HCT116 (cell line): ENCODE measurements at regions not wholly inside any gene's neighbourhood (a gene's known extent, or its start where the extent isn't known, plus 50 kb on each side); places are given as distances from the start of the nearest gene placed in this dataset.
"Not testable (repeated sequence)": the region's sequence is repeated elsewhere in the genome, so short reads cannot be mapped to it uniquely, and the experiment has no call there.

Experiments
- ATAC-seq: fragments of 200-7000 bp; cut with Tn5 transposase; 2 replicates; pipeline ENCODE4 v1.9.1; 2020; ENCODE audit warnings: mild to moderate bottlenecking, moderate library complexity
- BruUV-seq: library from RNA; stranded (reverse); fragments of 400-500 nt; replicated peaks from 2 replicates; lab custom pipeline; 2021; lab: Mats Ljungman, UMichigan
- CTCF ChIA-PET: fragments of 300-600 bp; sonication (Branson Sonifier 250); formaldehyde crosslinking; loops from one replicate; lab custom pipeline; 2021; ENCODE audit warnings: antibody characterized with exemption; lab: Charles Lee
- POLR2A ChIA-PET: fragments of 300-600, 350-600 bp; sonication (Branson Sonifier 250); formaldehyde crosslinking; loops from one replicate; lab custom pipeline; 2021; ENCODE audit warnings: antibody characterized with exemption; lab: Charles Lee
- RAD21 ChIA-PET, 2 experiments: fragments of 300-600 bp; sonication (Branson Sonifier 250); formaldehyde crosslinking; loops; one replicate each; lab custom pipeline; 2023; ENCODE audit warnings: low total read pairs in 2 of 2; ENCODE audit not compliant: uncharacterized antibody in 2 of 2, unreplicated experiment in 2 of 2, low non-redundant PET in 1 of 2; lab: Charles Lee
- DNase-seq: peaks from one replicate; pipeline ENCODE4 v3.0.0-alpha.2; 2010; ENCODE audit warnings: low read depth, low spot score
- H2AFZ ChIP-seq: fragments of 200-600 bp; shearing (Covaris generic), sonication (generic); 2 replicates; pipeline ENCODE4 v1.6.1; 2017; ENCODE audit warnings: low read depth, mixed run types, mixed read lengths, antibody characterized with exemption, low read length; ENCODE audit not compliant: poor library complexity, severe bottlenecking
- H3K27ac ChIP-seq: 2 replicates; pipeline ENCODE4 v1.5.1; 2012; ENCODE audit warnings: low read depth, low read length
- H3K27me3 ChIP-seq: fragments of 200-600 bp; sonication (generic); 2 replicates; pipeline ENCODE4 v1.6.1; 2016; ENCODE audit warnings: mixed run types, low read length, mixed read lengths; ENCODE audit not compliant: insufficient read depth
- H3K36me3 ChIP-seq, 2 experiments: fragments of 200-500 bp in 1 of 2; fragments of 200-600 bp in 1 of 2; sonication (Bioruptor generic) in 1 of 2; sonication (generic) in 1 of 2; 2 replicates each; pipeline versions ENCODE4 v1.5.1 to v1.6.1; 2014 to 2016; ENCODE audit warnings: low read length in 2 of 2, inconsistent platforms in 1 of 2, mixed read lengths in 1 of 2, mixed run types in 1 of 2; ENCODE audit not compliant: insufficient read depth in 2 of 2, control insufficient read depth in 1 of 2
- H3K4me1 ChIP-seq, 2 experiments: fragments of 200-600 bp in 1 of 2; sonication (generic) in 1 of 2; 2 replicates each; pipeline versions ENCODE4 v1.5.1 to v1.6.1; 2012 to 2017; ENCODE audit warnings: low read length in 2 of 2, inconsistent platforms in 1 of 2, mild to moderate bottlenecking in 1 of 2, mixed read lengths in 1 of 2, mixed run types in 1 of 2, moderate library complexity in 1 of 2; ENCODE audit not compliant: insufficient read depth in 2 of 2, control insufficient read depth in 1 of 2
- H3K4me2 ChIP-seq: fragments of 200-600 bp; sonication (generic); 2 replicates; pipeline ENCODE4 v1.6.1; 2017; ENCODE audit warnings: mixed run types, low read length, mixed read lengths
- H3K4me3 ChIP-seq, 2 experiments: fragments of 200-600 bp in 1 of 2; sonication (generic) in 1 of 2; replicated peaks in 1 of 2; 2 replicates each; pipeline ENCODE4 v1.5.1; 2011 to 2016; ENCODE audit warnings: low read length in 2 of 2, control low read depth in 1 of 2, low read depth in 1 of 2, mild to moderate bottlenecking in 1 of 2, mixed read lengths in 1 of 2, mixed run types in 1 of 2
- H3K79me2 ChIP-seq: fragments of 200-600 bp; sonication (generic); 2 replicates; pipeline ENCODE4 v1.6.1; 2017; ENCODE audit warnings: mild to moderate bottlenecking, mixed run types, low read length, moderate library complexity, mixed read lengths; ENCODE audit not compliant: insufficient read depth
- H3K9ac ChIP-seq: fragments of 200-600 bp; sonication (generic); 2 replicates; pipeline ENCODE4 v1.6.1; 2016; ENCODE audit warnings: low read length, mixed read lengths
- H3K9me2 ChIP-seq: fragments of 200-600 bp; sonication (generic), shearing (Covaris generic); 2 replicates; pipeline ENCODE4 v1.6.1; 2017; ENCODE audit warnings: mixed run types, mild to moderate bottlenecking, moderate library complexity; ENCODE audit not compliant: insufficient read depth
- H3K9me3 ChIP-seq, 2 experiments: fragments of 200-500 bp in 1 of 2; fragments of 200-600 bp in 1 of 2; sonication (Bioruptor generic) in 1 of 2; sonication (generic) in 1 of 2; 2 replicates each; pipeline ENCODE4 v1.6.1; 2014 to 2017; ENCODE audit warnings: low read length in 2 of 2, mixed read lengths in 2 of 2, inconsistent platforms in 1 of 2, low read depth in 1 of 2, mild to moderate bottlenecking in 1 of 2, mixed run types in 1 of 2, moderate library complexity in 1 of 2; ENCODE audit not compliant: control insufficient read depth in 1 of 2, insufficient read depth in 1 of 2
- H4K20me1 ChIP-seq: fragments of 200-600 bp; sonication (generic), shearing (Covaris generic); 2 replicates; pipeline ENCODE4 v1.6.1; 2017; ENCODE audit warnings: mixed run types, mild to moderate bottlenecking, moderate library complexity; ENCODE audit not compliant: insufficient read depth
- ATF3 ChIP-seq: IDR thresholded peaks from 2 replicates; pipeline ENCODE4 v1.6.1; 2012
- FOSL1 ChIP-seq: IDR thresholded peaks from 2 replicates; pipeline ENCODE4 v1.6.1; 2012; ENCODE audit warnings: low read depth
- POLR2A ChIP-seq: IDR thresholded peaks from 2 replicates; pipeline ENCODE4 v1.7.0; 2011; ENCODE audit warnings: borderline replicate concordance; ENCODE audit not compliant: insufficient read depth, insufficient read length; ENCODE audit errors: extremely low read depth
- RAD21 ChIP-seq: IDR thresholded peaks from 2 replicates; pipeline ENCODE4 v1.6.1; 2012; ENCODE audit warnings: low read depth, mild to moderate bottlenecking
- REST ChIP-seq: IDR thresholded peaks from 2 replicates; pipeline ENCODE4 v1.6.1; 2012; ENCODE audit warnings: low read depth
- SRF ChIP-seq: IDR thresholded peaks from 2 replicates; pipeline ENCODE4 v1.6.1; 2012; ENCODE audit warnings: low read depth
- YY1 ChIP-seq: IDR thresholded peaks from 2 replicates; pipeline ENCODE4 v1.6.1; 2011; ENCODE audit warnings: low read length, low read depth, moderate library complexity, mild to moderate bottlenecking; ENCODE audit not compliant: insufficient replicate concordance; ENCODE audit errors: extremely low read depth
- ZFX ChIP-seq: fragments of 450-650 bp; IDR thresholded peaks from 2 replicates; pipeline ENCODE4 v1.6.1; 2017
- intact Hi-C: fragments of 100-400 bp; cut with micrococcal nuclease; formaldehyde crosslinking; loops from 2 replicates; pipeline ENCODE4 v1.10.0; 2022

- TF ChIP-seq REST: no peak
- no peak for TF ChIP-seq SRF
- TF ChIP-seq RAD21: no peak
- no peak for TF ChIP-seq ATF3
Measured at GRCh38 chr14:106395456-106396050, 869.2 kb downstream of the TMEM121 start (continued).

GRCh38 chr14:106396999-106397398 lies 870.6 kb downstream of the TMEM121 start:
- H3K4me2 ChIP-seq: no peak overlapping the region
- H2AFZ ChIP-seq: no peak overlapping the region
- H4K20me1 ChIP-seq: no peaks in the 10 kb centered on the region
- POLR2A ChIA-PET: no interaction called here
- no peak for ATAC-seq
- H3K9ac ChIP-seq: no peak overlapping the region
- BruUV-seq: no TSS peak
- H3K36me3 ChIP-seq: no peaks in the 10 kb centered on the region
- H3K27me3 ChIP-seq: no peaks in the 10 kb centered on the region
- H3K27ac ChIP-seq: no peak overlapping the region
- CTCF ChIA-PET: no interaction called here
- no peak for DNase-seq
- no peaks in the 10 kb centered on the region for H3K9me2 ChIP-seq
- no peaks in the 10 kb centered on the region for H3K79me2 ChIP-seq
- no peak overlapping the region for H3K4me3 ChIP-seq
- intact Hi-C loops: no loop called here
- H3K4me1 ChIP-seq: no peaks in the 10 kb centered on the region
- TF ChIP-seq ZFX (no peak), YY1 (no peak), POLR2A (no peak), FOSL1 (no peak)
- RAD21 ChIA-PET: no interaction called here
- peaks cover 3 to 8% of the 10 kb centered on the region in 2 experiments; a peak in 3 of 4 replicates for H3K9me3 ChIP-seq

- intact Hi-C loops: not testable (repeated sequence)
Measured at GRCh38 chr14:106398931-106399331, 872.5 kb downstream of the TMEM121 start.

GRCh38 chr14:106401316-106401715 lies 874.9 kb downstream of the TMEM121 start:
- H3K9me3 ChIP-seq, RAD21 ChIA-PET, H4K20me1 ChIP-seq, H3K79me2 ChIP-seq, H3K36me3 ChIP-seq, H3K9ac ChIP-seq, H3K27me3 ChIP-seq, ATAC-seq, H3K9me2 ChIP-seq, H3K4me2 ChIP-seq, POLR2A ChIA-PET, H3K4me3 ChIP-seq, H3K4me1 ChIP-seq, H3K27ac ChIP-seq, DNase-seq, intact Hi-C loops, CTCF ChIA-PET, H2AFZ ChIP-seq, BruUV-seq: not testable (repeated sequence)

More at GRCh38 chr14:106398931-106399331, 872.5 kb downstream of the TMEM121 start:
- H3K79me2 ChIP-seq, H3K36me3 ChIP-seq, H3K27me3 ChIP-seq, H3K4me1 ChIP-seq, H3K4me3 ChIP-seq, H3K9me2 ChIP-seq, H2AFZ ChIP-seq, H3K9ac ChIP-seq, H3K27ac ChIP-seq, CTCF ChIA-PET, H3K4me2 ChIP-seq, H4K20me1 ChIP-seq, POLR2A ChIA-PET, H3K9me3 ChIP-seq, DNase-seq, ATAC-seq, RAD21 ChIA-PET, BruUV-seq: not testable (repeated sequence)
